ENCODE measurements at regions not wholly inside any gene's neighbourhood (a gene's known extent, or its start where the extent isn't known, plus 50 kb on each side); places are given as distances from the start of the nearest gene placed in this dataset.
"Not testable (repeated sequence)": the region's sequence is repeated elsewhere in the genome, so short reads cannot be mapped to it uniquely, and the experiment has no call there.

DNA sequence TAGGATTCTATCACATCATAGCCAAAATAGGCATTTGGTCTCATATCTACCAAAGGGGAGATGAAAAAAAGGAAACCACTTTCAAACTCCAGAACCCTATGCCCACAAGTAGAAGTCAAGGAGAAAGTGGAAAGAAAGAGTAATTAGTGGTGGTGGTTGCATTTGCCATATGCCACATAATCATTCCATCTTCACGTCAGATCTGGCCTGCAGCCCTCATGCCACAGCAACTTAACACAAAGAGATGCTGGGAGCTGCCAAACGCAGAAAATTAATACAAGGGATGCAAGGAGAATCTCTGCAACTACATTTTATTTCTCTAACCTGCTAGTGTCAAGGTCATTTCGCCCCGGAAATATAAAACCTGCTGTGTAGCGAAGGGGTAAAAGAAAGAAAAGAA is 148.6 kb upstream of the FOXN3 start:
- DNase-seq (ENCODE audit: low spot score), result no peak

DNA sequence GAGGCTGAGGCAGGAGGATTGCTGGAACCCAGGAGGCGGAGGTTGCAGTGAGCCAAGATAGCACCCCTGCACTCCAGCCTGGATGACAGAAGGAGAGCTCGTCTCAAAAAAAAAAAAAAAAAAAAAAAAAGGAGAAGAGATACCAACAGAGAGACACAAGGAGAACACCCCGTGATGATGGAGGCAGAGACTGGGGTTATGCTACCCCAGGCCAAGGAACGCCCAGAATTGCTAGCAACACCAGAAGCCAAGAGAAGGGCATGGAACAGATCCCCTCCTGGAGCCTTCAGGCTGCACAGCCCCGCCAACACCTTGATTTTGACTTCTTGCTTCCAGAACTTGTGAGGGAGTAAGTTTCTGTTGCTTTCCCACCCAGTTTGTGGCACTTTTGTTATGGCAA is 148.0 kb upstream of the FOXN3 start:
- DNase-seq (ENCODE audit: low spot score), result no peak

DNA sequence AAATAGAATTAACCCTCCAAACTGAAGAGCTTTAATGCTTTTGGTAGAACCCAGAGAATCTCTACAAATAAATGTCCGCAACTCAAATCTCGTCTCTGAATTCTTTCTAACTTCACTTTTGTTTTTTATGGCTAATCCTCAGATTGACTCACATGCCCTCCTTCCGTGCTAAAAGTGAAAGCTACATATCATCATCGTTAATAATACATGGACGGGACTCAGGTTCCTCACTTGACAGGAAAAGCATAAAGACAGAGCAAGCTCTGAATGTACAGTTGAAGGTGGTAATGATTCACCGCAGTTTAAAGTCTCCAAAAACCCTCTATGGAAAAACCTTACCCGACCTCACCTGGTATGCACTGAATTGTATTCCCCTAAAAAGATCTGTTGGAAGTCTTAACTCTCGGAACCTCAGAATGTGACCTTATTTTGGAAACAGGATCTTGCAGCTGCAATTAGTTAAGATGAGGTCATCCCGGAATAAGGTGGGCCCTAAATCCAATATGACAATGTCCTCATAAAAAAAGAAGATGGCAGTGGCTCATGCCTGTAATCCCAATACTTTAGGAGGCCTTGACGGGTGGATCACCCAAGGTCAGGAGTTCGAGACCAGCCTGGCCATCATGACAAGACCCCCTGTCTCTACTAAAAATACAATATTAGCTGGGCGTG is 147.4 kb upstream of the FOXN3 start:
- peak; percentile 56 for DNase-seq (ENCODE audit: low spot score)

DNA sequence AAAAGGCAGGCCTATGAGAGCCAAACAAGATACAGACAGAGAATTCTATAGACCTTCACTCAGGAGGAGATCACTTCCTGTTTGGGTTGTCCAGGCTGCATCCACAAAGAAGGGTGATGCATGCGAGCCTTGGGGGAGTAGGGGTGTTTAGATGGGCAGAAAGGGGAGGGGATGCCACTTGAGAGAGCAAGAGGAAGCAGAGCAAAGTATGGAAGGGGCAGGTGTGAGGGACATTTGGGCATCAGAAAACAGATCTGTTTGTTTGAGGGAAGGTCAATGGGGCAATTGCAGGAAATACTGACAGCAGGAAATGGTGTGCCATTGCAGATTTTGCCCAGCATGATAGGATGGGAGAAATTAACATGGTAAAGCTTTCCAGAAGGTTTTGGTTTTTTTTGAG is 146.4 kb upstream of the FOXN3 start:
- peak; percentile 24 for DNase-seq (ENCODE audit: low spot score)

DNA sequence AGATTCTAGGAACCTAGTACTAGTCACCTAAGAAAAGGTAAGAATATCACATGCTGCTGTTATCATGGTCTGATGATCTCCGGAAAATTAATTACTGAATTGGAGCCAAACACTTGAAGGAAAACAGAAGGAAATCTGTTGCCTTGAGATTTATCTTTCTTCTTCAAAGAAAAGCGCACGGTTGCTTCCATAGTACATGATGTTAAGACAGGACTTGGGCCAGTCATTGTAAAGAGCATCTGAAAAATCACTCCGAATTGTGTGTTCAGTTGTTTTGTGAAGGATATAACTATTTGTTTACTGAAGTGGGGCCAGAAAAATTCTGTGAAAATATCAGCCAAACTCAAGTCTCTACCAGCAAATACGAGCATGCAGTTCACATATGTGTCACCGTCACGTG is 134.9 kb upstream of the FOXN3 start:
- DNase-seq (ENCODE audit: low spot score), result no peak

DNA sequence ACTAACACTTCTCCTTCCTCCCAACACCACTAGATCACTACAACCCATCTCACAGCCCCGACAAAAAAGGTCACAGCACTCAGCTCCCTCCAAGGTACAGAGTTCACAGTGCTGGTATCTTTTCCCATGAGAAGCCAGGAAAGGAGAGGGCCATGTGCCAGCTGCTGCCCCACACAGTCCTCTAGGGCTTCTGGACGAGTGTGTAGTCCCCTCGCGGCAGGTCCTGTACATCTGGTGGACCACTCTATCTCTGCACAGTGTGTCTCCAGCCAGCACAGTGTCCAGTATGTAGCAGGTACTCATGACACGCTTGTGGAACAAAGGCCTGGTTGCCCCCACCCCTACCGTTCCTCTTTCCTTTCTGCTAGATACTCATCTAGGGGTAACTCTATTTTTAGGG is 134.4 kb upstream of the FOXN3 start:
- DNase-seq (ENCODE audit: low spot score), result no peak

DNA sequence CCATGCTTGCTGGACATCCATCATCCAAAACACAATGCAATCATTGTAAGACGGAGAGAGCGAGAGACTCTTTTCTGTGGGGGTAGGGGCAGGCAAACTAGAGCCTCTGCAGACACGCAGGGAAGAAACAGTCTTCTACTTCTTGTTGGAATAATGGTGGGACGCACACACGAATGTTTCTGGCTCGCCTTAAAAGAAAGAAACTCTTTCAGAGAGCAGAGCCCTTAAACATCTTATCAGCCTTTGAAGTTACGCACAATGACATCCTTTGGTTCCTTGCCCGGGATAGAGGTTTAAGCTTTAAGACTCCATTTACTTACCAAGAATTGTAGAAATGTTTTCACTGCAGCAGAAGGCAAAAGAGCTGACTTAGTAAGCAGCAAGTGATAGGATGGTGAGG is 133.8 kb upstream of the FOXN3 start:
- no peak for DNase-seq (ENCODE audit: low spot score)

DNA sequence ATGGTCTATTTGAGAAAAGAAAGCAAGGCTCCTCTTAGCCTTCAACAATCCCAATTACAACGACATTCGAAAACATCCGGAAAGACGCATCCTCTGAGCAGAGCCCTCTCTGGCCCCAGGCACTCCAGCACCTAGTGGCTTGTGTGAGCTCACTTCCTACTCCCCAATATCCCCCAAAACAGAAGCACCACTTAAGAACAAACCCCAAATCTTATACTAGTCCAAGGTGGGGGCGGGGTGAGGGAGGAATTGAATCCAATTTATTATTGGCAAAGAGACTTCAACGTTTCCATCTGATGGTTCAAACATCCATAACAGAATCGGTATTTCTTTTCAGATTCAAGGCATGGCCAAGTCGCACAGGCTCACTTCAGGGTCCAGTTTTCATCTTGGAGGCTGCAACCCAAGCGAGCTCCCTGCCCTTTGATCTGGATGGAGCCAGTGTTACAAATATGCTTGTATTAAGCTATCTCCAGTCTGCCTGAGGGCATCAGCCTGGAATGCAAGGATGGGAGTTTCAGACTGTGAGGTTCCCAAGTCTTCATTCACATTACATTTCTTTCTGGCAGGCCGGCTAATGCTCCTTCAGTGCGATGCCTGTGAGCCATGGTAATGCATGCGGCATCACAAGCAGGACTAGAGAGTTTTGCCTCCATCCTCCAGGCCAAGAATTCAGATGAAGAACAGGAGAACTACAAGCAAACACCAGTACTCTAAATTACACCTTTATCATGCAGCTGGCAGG is 132.5 kb upstream of the FOXN3 start:
- no peak for DNase-seq (ENCODE audit: low spot score)

DNA sequence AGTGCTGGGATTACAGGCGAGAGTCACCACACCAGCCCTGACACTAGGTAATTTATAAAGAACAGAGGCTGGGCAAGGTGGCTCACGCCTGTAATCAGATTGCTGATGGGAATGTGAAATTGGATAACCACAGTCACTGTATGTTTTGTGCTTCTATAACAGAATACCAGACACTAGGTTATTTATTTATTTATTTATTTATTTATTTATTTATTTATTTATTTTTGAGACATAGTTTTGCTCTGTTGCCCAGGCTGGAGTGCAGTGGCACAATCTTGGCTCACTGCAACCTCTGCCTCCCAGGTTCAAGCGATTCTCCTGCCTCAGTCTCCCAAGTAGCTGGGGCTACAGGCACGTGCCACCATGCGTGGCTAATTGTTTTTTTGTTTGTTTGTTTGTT is 130.0 kb upstream of the FOXN3 start:
- DNase-seq (ENCODE audit: low spot score), result not testable (repeated sequence)

DNA sequence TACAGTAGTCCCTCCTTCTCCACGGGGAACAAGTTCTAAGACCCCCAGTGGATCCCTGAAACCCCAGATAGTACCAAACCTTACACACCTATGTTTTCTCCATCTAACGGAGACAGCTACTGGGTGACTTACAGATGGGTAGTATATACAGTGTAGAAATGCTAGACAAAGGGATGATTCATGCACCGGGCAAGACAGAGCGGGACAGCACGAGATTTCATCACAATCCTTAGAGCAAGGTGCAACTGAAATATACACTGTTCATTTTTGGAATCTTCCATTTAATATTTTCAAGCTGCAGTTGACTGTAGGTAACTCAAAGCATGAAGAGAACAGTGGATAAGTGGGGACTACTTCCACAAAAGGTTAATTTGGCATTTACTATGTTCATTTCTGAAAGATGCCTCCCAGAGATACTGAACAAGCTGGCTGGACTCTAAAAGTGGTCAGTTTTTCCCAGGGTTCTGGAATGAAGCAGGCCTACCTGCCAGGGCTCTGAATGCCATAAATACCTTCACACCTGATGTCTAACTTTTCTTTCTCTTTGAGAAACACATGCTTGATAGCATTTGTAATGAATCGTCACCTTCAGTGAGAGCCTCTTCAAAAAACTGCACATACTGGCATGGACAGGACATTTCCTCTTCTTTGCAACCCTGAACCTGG is 127.7 kb upstream of the FOXN3 start:
- no peak for DNase-seq (ENCODE audit: low spot score)

DNA sequence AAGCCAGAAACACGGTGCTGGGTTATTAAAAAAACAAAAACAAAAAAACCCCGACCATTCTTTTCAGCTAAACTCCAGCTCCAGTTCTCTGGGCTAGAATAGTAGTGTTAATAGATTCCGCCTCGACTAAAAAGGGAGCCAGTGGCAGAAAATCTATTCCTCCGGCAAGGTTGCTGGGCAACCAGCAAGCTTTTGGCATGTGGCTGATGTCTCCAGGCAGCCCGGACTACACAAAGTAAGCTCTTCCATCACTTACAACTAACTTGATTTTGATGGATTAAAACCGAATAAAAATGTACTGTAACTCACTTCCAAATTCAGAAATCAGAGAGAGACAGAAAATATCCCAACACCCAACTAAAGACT is 126.4 kb upstream of the FOXN3 start:
- DNase-seq (ENCODE audit: low spot score), result no peak

DNA sequence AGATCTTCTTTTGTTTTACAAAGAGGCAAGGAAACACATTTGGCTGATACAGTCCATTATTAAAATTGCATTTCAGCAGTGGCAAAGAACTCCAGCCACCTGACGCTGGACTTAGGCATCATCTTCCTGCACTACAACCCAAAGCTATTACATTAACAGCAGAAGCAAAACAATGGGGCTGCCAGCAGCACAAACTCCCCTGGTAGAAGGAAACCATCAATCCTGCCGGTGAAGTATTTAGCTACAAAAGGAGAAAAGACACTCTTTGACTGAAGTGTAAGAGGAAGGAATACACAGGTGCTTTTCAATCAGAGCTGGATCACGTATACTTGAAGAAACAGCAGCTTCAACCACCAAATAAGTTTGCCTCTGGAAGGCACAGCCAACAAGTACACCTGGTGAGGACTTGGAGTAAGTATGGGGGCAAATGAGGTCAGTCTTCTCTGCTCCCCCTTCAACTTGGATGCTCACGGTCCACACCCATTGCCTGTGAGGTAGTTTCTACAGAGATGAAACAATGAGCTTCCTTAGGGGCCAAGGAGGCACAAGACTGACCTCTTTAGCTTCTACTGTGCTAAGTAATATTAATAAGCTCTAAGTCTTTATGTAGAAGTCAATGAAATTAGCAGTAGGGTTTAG is 125.9 kb upstream of the FOXN3 start:
- DNase-seq (ENCODE audit: low spot score), result no peak

DNA sequence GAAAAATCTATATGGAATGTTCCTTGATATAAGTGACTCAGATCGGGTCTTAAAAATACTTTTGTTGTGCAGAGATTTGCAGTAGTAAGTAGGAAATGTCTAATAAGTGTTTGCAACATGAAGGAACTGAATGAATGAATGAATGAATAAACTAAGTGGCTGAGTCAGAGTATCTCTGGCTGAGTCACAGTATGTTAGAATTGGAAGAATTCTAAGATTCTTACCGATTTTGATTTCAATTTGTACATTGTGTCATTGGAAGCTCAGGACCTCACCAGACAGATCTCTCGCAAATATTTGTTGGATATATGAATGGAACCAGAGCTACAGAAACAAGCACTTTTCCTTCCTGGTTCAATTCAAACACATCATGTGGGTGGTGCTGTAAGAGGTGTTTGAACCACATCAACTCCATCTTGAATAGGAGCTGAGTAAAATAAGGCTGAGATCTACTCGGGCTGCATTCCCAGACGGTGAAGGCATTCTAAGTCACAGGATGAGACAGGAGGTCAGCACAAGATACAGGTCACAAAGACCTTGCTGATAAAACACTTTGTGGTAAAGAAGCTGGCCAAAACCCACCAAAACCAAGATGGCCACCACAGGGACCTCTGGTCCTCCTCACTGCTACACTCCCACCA is 123.9 kb upstream of the FOXN3 start:
- DNase-seq (ENCODE audit: low spot score), result peak; percentile 53

DNA sequence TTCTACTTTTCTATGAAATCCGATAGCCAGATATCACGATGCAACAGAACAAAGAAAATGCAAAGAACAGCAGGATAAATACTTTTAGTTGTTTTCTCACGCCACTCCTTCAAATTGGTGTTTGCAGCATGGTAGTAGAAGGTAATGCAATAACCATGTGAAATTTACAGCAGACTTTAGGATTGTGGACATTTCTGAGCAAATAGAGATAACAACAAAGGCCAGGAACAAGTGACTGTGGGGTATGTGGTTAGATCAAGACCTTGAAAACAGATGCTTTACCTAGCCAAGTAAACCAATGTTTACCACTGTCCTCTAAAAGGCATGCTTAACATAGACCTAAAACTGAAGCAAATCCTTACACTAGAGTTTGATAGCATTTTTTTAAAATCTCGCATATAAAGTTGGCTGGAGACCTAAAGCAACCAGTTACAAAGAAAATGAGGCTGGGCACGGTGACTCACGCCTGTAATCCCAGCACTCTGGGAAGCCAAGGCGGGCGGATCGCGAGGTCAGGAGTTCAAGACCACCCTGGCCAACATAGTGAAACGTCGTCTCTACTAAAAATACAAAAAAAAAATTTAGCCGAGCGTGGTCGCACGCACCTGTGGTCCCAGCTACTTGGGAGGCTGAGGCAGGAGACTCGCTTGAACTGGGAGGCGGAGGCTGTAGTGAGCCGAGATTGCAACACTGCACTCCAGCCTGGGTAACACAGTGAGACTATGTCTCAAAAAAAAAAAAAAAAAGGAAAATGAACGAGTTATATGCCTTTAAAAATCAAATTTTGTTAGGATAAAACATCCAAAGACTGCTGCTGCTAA is 123.2 kb upstream of the FOXN3 start:
- DNase-seq (ENCODE audit: low spot score), result no peak

DNA sequence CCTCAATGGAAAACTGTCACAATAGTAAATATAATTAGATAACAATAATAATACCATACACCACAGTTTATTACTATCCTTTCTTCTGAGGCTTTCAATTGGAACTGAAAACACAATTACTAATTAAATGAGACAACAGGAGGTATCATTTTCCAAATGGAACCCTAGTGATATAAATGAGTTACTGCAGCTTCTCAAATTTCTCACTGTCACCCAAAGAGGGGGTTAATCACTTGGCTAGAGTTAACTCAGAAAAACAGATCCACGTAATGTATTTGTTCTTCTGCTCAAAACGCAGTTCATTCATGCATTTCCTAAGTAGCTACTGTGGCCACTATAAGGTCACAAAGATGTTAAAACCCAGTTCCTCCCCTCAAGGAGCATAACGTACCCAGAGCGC is 120.9 kb upstream of the FOXN3 start:
- no peak for DNase-seq (ENCODE audit: low spot score)

DNA sequence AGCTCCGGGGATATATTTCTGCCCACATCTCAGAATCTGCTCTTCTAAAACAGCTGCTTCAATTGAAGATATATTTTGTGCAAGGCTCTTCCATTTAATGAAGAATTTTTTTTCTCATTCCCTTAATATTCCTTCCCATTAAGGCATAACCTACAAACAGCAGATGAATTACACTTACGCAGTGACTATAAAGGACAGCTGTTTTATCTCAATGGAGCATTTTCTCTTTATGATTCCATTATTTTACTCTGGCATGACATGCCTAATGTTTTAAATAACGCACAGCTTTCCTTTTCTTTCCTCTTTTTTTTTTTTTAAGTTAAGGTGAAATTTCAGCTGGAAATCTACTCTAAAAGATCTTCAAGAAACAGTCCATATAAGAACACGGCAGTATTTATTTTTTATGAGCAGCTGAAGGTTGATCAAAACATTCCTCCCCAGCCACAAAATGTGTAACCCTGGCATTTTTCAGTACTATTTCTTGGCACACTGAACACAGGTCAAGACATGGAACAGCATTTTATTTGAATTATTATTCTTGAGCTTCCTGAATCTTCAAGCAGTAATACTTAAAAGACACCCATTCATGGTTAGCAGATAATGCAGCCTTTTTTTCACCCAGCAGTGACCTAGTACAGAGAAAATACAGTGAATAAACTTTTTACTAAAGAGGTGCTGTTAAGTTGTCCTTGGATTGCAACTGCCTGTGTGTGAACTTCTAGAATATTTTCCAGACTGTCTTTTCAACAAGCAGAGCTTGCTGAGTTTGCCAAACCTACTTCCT is 118.1 kb upstream of the FOXN3 start:
- DNase-seq (ENCODE audit: low spot score), result no peak

DNA sequence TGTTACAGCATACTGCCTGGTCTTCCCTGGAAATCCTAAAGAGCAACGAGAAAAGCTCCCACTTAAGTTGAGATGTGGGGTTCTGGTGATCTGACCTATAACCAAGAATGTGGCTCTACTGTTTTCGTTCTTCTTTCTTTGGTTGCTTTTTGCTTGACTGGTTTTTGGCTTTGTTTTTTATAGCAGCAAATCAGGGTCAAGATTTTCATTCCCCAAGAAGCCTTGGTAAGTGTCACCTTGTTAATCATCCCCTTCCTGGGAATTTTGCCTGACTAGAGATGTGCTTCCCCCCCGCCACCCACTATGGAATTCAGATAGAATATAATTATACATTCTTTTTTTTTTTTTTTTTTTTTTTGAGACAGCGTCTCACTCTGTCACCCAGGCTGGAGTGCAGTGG is 116.7 kb upstream of the FOXN3 start:
- DNase-seq (ENCODE audit: low spot score), result no peak

DNA sequence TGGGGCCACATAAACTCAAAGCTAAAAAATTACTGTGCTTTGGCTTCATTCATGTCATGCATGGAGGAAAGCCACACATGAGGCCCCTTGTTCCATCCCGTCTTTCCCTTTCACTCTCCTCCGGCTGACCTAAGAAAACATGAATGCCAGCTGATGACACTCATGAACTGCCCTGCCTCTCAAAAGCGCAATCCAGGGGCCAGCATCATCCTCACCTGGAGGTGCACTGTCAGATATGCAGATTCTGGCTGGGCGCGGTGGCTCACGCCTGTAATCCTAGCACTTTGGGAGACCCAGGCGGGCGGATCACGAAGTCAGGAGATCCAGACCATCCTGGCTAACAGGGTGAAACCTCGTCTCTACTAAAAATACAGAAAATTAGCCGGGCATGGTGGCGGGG is 116.1 kb upstream of the FOXN3 start:
- no peak for DNase-seq (ENCODE audit: low spot score)

DNA sequence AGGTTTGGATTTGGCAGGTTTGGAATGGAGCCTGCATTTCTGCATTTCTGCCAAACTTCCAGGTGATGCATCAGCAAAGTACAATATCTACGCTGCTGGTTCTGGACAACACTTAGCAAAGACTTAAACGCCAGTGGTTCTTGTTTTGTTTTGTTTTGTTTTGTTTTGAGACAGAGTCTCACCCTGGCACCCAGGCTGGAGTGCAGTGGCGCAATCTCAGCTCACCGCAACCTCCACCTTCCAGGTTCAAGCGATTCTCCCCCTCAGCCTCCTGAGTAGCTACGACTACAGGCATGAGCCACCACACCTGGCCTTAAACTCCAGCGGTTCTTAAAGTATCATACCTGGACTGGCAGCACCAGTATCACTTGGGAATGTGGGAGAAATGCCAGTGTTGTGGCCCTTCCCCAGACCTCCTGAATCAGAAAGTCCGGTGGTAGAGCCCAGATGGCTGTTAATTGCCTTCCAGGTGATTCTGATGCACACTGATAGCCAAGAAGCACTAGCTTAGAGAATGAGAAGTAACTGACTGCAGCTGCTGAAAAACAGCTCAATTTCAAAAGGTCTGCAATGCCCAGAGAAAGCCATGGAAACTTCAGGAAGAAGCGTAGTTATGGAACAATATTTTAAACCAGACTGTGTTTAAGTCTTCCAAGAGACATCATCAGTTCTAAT is 114.8 kb upstream of the FOXN3 start:
- DNase-seq (ENCODE audit: low spot score), result no peak

DNA sequence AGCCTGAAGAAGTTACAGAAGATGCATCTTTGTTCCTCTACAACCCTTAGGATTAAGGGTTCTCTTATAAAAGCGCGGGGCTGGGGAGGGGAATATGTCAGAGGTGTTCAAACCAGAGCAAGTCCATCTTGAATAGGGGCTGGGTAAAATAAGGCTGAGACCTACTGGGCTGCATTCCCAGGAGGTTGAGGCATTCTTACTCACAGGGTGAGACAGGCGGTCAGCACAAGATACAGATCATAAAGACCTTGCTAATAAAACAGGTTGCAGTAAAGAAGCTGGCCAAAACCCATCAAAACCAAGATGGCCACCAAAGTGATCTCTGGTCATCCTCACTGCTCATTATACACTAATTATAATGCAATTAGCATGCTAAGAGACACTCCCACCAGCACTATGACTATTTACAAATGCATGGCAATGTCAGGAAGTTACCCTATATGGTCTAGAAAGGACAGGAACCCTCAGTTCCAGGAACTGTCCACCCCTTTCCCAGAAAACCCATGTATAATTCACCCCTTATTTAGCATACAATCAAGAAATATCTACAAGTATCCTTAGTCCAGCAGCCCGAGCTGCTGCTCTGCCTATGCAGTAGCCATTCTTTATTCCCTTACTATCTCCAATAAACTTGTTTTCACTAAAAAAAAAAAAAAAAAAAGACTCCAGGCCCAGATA is 108.1 kb upstream of the FOXN3 start:
- no peak for DNase-seq (ENCODE audit: low spot score)

Measured in kidney capillary endothelial cell (primary cell).